ENCODE measurements at regions not wholly inside any gene's neighbourhood (a gene's known extent, or its start where the extent isn't known, plus 50 kb on each side); places are given as distances from the start of the nearest gene placed in this dataset.

DNA sequence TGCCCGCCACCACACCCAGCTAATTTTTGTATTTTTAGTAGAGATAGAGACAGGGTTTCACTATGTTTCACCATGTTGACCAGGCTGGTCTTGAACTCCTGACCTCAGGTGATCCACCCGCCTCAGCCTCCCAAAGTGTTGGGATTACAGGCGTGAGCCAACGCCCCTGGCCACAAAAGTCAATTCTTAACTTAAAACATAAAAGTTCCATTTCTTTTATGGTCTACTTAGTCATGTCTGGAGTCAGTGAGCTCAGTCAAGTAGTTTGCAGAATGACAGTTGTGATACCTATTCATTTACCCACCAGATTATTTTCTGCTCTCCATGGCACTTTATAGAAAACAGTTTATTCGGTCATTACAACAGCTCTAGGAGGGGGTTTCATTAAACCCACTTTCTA is 103.1 kb upstream of the ESR1 start:
- H3K4me3 ChIP-seq: no peak overlapping the region
- intact Hi-C loops (cut with DNase I): no loop called here
- no peak overlapping the region for H3K27ac ChIP-seq
- H3K9me3 ChIP-seq: no peaks in the 10 kb centered on the region
- TF ChIP-seq POLR2A (IDR thresholded peaks at IDR 0.05): no peak
- WGBS, 2 donors: 66 to 71% methylated on average over 5 of the region's 5 CpGs
- no peaks in the 10 kb centered on the region for H3K36me3 ChIP-seq (replicated peaks in 1 of 2; ENCODE audit: insufficient read depth in 1 of 2, low read depth in 2 of 2)
- H3K4me1 ChIP-seq: no peaks in the 10 kb centered on the region
- no peaks in the 10 kb centered on the region for H3K27me3 ChIP-seq
- ATAC-seq (no peak), DNase-seq (no peak)

DNA sequence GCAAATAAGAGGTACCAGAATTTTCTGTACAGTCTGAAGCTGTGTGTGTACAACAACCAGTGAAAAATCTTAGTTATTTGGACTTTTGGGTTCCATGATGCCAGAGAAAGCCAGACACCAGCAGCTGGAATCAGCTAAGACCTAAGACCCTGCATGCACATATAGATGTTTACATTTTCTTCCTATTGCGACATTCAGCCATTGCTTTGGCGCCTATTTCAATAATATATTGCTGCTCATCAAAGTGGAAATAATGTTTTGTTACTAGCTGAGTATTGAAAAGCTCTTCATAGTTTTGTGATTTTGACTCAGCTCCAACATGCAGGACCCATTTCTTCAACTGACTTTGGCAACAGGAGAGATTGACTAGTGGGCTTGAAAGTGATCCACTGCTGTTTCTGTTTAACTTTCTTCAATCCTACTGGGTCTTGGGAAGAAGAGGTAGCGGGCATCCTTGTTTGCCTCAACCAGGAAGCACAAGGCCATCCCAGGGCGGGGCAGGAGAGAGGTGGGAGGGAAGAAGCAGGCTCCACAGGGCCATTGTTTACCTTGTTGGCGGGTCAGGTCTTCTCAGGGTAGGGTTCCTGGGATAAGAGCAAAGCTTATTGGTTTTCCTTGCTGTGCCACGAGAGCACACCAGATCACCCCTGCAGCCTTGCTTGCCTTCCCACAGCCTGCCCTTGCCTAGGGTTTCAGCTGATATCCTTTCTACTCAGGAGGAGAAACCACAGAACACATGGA is 101.3 kb upstream of the ESR1 start:
- H3K4me3 ChIP-seq: no peak overlapping the region
- intact Hi-C loops (cut with DNase I): no loop called here
- TF ChIP-seq, protein P1, sequence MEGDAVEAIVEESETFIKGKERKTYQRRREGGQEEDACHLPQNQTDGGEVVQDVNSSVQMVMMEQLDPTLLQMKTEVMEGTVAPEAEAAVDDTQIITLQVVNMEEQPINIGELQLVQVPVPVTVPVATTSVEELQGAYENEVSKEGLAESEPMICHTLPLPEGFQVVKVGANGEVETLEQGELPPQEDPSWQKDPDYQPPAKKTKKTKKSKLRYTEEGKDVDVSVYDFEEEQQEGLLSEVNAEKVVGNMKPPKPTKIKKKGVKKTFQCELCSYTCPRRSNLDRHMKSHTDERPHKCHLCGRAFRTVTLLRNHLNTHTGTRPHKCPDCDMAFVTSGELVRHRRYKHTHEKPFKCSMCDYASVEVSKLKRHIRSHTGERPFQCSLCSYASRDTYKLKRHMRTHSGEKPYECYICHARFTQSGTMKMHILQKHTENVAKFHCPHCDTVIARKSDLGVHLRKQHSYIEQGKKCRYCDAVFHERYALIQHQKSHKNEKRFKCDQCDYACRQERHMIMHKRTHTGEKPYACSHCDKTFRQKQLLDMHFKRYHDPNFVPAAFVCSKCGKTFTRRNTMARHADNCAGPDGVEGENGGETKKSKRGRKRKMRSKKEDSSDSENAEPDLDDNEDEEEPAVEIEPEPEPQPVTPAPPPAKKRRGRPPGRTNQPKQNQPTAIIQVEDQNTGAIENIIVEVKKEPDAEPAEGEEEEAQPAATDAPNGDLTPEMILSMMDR (IDR thresholded peaks at IDR 0.05): no peak
- no peak for TF ChIP-seq POLR2A (IDR thresholded peaks at IDR 0.05)
- DNase-seq (no peak), ATAC-seq (no peak)
- 67 to 77% methylated on average over 6 of the region's 6 CpGs for WGBS, 2 donors
- H3K4me1 ChIP-seq: no peaks in the 10 kb centered on the region
- no peaks in the 10 kb centered on the region for H3K27me3 ChIP-seq
- no peaks in the 10 kb centered on the region for H3K9me3 ChIP-seq
- H3K27ac ChIP-seq: no peak overlapping the region
- H3K36me3 ChIP-seq (replicated peaks in 1 of 2; ENCODE audit: insufficient read depth in 1 of 2, low read depth in 2 of 2): no peaks in the 10 kb centered on the region

DNA sequence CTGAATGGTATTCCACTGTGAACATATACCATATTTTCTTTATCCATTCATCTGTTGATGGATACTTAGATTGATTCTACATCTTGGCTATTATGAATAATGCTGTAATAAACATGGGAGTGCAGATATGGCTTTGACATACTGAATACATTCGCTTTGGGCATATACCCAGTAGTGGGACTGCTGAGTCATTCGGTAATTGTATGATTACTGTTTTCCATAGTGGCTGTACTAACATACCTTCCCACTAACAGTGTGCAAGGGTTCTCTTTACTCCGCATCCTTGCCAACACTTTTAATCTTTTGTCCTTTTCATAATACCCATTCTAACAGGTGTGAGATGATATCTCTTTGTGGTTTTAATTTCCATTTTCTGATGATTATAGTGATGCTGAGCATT is 98.2 kb upstream of the ESR1 start:
- H3K9me3 ChIP-seq: no peaks in the 10 kb centered on the region
- no peak overlapping the region for H3K27ac ChIP-seq
- WGBS, 2 donors: 86 to 93% methylated on average over 3 of the region's 3 CpGs
- no peak overlapping the region for H3K4me3 ChIP-seq
- intact Hi-C loops (cut with DNase I): no loop called here
- no peak for ATAC-seq
- no peak for TF ChIP-seq POLR2A (IDR thresholded peaks at IDR 0.05)
- TF ChIP-seq, protein P1 (IDR thresholded peaks at IDR 0.05): no peak
- no peak for DNase-seq
- H3K27me3 ChIP-seq: no peaks in the 10 kb centered on the region
- no peaks in the 10 kb centered on the region for H3K4me1 ChIP-seq
- no peaks in the 10 kb centered on the region for H3K36me3 ChIP-seq (replicated peaks in 1 of 2; ENCODE audit: insufficient read depth in 1 of 2, low read depth in 2 of 2)

DNA sequence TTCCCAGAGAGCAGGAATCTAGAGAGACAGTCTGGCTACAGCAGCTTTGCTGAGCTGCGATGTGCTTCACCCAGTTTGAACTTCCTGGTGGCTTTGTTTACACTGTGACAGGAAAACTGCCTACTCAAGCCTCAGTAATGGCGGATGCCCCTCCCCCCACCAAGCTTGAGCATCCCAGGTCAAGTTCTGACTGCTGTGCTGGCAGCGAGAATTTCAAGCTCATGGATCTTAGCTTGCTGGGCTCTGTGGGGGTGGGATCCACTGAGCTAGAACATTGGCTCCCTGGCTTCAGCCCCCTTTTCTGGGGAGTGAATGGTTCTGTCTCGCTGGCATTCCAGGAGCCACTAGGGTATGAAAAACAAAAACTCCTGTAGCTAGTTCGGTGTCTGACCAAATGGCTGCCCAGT is 91.0 kb upstream of the ESR1 start:
- TF ChIP-seq, protein P1 (IDR thresholded peaks at IDR 0.05): no peak
- TF ChIP-seq POLR2A (IDR thresholded peaks at IDR 0.05): no peak
- DNase-seq (peak in 2 of 4 donors; percentile 10 to 16), ATAC-seq (no peak)
- Histone ChIP-seq H3K27me3 (no peaks in the 10 kb centered on the region), H3K4me1 (peaks cover 4% of the 10 kb centered on the region), H3K9me3 (no peaks in the 10 kb centered on the region), H3K36me3 (replicated peaks in 1 of 2; ENCODE audit: insufficient read depth in 1 of 2, low read depth in 2 of 2) (no peaks in the 10 kb centered on the region), H3K4me3 (no peak overlapping the region), H3K27ac (no peak overlapping the region)
- intact Hi-C loops (cut with DNase I): no loop called here
- WGBS, 2 donors: 37 to 55% methylated on average over 3 to 5 of the region's 5 CpGs

DNA sequence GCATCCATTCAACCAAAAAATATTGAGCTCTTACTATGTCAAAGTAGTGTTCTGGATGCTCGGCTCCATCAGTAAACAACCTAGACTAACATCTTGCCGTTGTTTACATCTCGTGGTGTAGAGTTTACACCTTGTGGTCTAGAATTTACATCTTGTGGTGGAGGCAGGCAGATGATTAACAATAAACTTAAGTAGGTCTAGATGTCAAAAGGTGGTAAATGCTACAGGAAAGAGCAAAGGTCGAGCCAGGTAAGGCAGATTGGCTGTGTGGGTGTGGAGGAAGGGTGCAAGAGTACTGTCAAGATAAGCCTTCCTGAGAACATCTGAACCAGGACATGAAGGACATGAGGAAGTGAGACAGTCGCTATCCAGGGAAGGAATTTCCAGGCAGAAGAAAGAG is 88.4 kb upstream of the ESR1 start:
- DNase-seq (no peak), ATAC-seq (no peak)
- H3K36me3 ChIP-seq (replicated peaks in 1 of 2; ENCODE audit: insufficient read depth in 1 of 2, low read depth in 2 of 2): no peaks in the 10 kb centered on the region
- H3K9me3 ChIP-seq: no peaks in the 10 kb centered on the region
- no peaks in the 10 kb centered on the region for H3K27me3 ChIP-seq
- 67% methylated on average over 5 of the region's 5 CpGs for WGBS, 2 donors
- intact Hi-C loops (cut with DNase I): no loop called here
- H3K27ac ChIP-seq: no peak overlapping the region
- no peak overlapping the region for H3K4me3 ChIP-seq
- H3K4me1 ChIP-seq: peaks cover 4% of the 10 kb centered on the region
- TF ChIP-seq, protein P1 (IDR thresholded peaks at IDR 0.05): no peak
- no peak for TF ChIP-seq POLR2A (IDR thresholded peaks at IDR 0.05)

All from body of pancreas (tissue), 4 donors.